ENCODE measurements at regions not wholly inside any gene's neighbourhood (a gene's known extent, or its start where the extent isn't known, plus 50 kb on each side); places are given as distances from the start of the nearest gene placed in this dataset.

- Histone ChIP-seq H3K27ac (no peak overlapping the region), H3K9me3 (no peaks in the 10 kb centered on the region), H3K4me1 (no peaks in the 10 kb centered on the region), H3K27me3 (no peaks in the 10 kb centered on the region), H3K4me3 (no peak overlapping the region), H3K36me3 (no peaks in the 10 kb centered on the region)
- no peak for DNase-seq (ENCODE audit: low spot score in 2 of 2)
- TF ChIP-seq CTCF (IDR thresholded peaks at IDR 0.05) = no peak
- TF ChIP-seq POLR2A (IDR thresholded peaks at IDR 0.05) = no peak
- no peak for TF ChIP-seq POLR2AphosphoS5 (IDR thresholded peaks at IDR 0.05)
- intact Hi-C loops (cut with DNase I; ENCODE audit: low total_unique reads) = no loop called here
Measured at GRCh38 chr6:40965046-40965445, 74.0 kb downstream of the UNC5CL start.

- Histone ChIP-seq H3K4me3 (no peak overlapping the region), H3K9me3 (no peaks in the 10 kb centered on the region), H3K27me3 (no peaks in the 10 kb centered on the region), H3K36me3 (no peaks in the 10 kb centered on the region), H3K4me1 (no peaks in the 10 kb centered on the region), H3K27ac (no peak overlapping the region)
- DNase-seq (ENCODE audit: low spot score in 2 of 2) = no peak
- TF ChIP-seq POLR2AphosphoS5 (IDR thresholded peaks at IDR 0.05) (no peak), CTCF (IDR thresholded peaks at IDR 0.05) (no peak), POLR2A (IDR thresholded peaks at IDR 0.05) (no peak)
- intact Hi-C loops (cut with DNase I; ENCODE audit: low total_unique reads) = no loop called here
Measured at GRCh38 chr6:40963019-40963418, 76.0 kb downstream of the UNC5CL start.

GRCh38 chr6:40962241-40962640, 76.8 kb downstream of the UNC5CL start:
- Histone ChIP-seq H3K27ac (peak overlapping the region in 1 of 2 donors; percentile 27), H3K9me3 (no peaks in the 10 kb centered on the region), H3K36me3 (no peaks in the 10 kb centered on the region), H3K4me1 (no peaks in the 10 kb centered on the region), H3K4me3 (no peak overlapping the region), H3K27me3 (no peaks in the 10 kb centered on the region)
- intact Hi-C loops (cut with DNase I; ENCODE audit: low total_unique reads) = no loop called here
- TF ChIP-seq POLR2A (IDR thresholded peaks at IDR 0.05) = no peak
- no peak for TF ChIP-seq CTCF (IDR thresholded peaks at IDR 0.05)
- no peak for TF ChIP-seq POLR2AphosphoS5 (IDR thresholded peaks at IDR 0.05)
- DNase-seq (ENCODE audit: low spot score in 2 of 2) = peak in 1 of 2 donors; percentile 19

- H3K27me3 ChIP-seq = no peaks in the 10 kb centered on the region
- DNase-seq (ENCODE audit: low spot score in 2 of 2) = no peak
- no peaks in the 10 kb centered on the region for H3K9me3 ChIP-seq
- no peaks in the 10 kb centered on the region for H3K4me1 ChIP-seq
- TF ChIP-seq POLR2A (IDR thresholded peaks at IDR 0.05) = no peak
- TF ChIP-seq CTCF (IDR thresholded peaks at IDR 0.05) = no peak
- no peak for TF ChIP-seq POLR2AphosphoS5 (IDR thresholded peaks at IDR 0.05)
- no peak overlapping the region for H3K27ac ChIP-seq
- intact Hi-C loops (cut with DNase I; ENCODE audit: low total_unique reads) = no loop called here
- H3K36me3 ChIP-seq = no peaks in the 10 kb centered on the region
- H3K4me3 ChIP-seq = no peak overlapping the region
Measured at GRCh38 chr6:40961831-40962230, 77.2 kb downstream of the UNC5CL start.

- Histone ChIP-seq H3K27ac (no peak overlapping the region), H3K36me3 (no peaks in the 10 kb centered on the region), H3K9me3 (no peaks in the 10 kb centered on the region), H3K4me1 (no peaks in the 10 kb centered on the region), H3K4me3 (no peak overlapping the region), H3K27me3 (no peaks in the 10 kb centered on the region)
- TF ChIP-seq POLR2A (IDR thresholded peaks at IDR 0.05) = no peak
- no peak for DNase-seq (ENCODE audit: low spot score in 2 of 2)
- intact Hi-C loops (cut with DNase I; ENCODE audit: low total_unique reads) = no loop called here
Measured at GRCh38 chr6:40960742-40961430, 78.1 kb downstream of the UNC5CL start.
